ENCODE measurements at regions not wholly inside any gene's neighbourhood (a gene's known extent, or its start where the extent isn't known, plus 50 kb on each side); places are given as distances from the start of the nearest gene placed in this dataset.

- H3K36me3 ChIP-seq (ENCODE audit: control insufficient read depth in 1 of 2, insufficient read depth in 2 of 2, low read length in 2 of 2), result no peaks in the 10 kb centered on the region
- RAD21 ChIA-PET (ENCODE audit: low non-redundant PET in 1 of 2, low total read pairs in 2 of 2, uncharacterized antibody in 2 of 2, unreplicated experiment in 2 of 2), result no interaction called here
- intact Hi-C loops (cut with micrococcal nuclease), result no loop called here
- no TSS peak for BruUV-seq (replicated peaks)
- ATAC-seq (no peak), DNase-seq (ENCODE audit: low read depth, low spot score) (no peak)
- no peaks in the 10 kb centered on the region for H3K79me2 ChIP-seq (ENCODE audit: insufficient read depth, low read length)
- POLR2A ChIA-PET, result no interaction called here
- TF ChIP-seq ZFX (IDR thresholded peaks at IDR 0.05) (no peak), JUND (IDR thresholded peaks at IDR 0.05) (no peak), ZBTB33 (IDR thresholded peaks at IDR 0.05; ENCODE audit: extremely low read depth, insufficient replicate concordance, low read length) (no peak), CTCF (IDR thresholded peaks at IDR 0.05 in 2 of 3, conservative IDR thresholded peaks at IDR 0.05 in 1 of 3; ENCODE audit: borderline replicate concordance in 1 of 3, insufficient read depth in 1 of 3, low read depth in 2 of 3, low read length in 2 of 3) (no peak), YY1 (IDR thresholded peaks at IDR 0.05; ENCODE audit: extremely low read depth, insufficient replicate concordance, low read depth, low read length) (no peak), EZH2phosphoT487 (IDR thresholded peaks at IDR 0.05; ENCODE audit: borderline replicate concordance) (no peak), POLR2AphosphoS5 (IDR thresholded peaks at IDR 0.05; ENCODE audit: low read depth, low read length) (no peak), SIN3A (IDR thresholded peaks at IDR 0.05; ENCODE audit: low read depth) (no peak), SP1 (IDR thresholded peaks at IDR 0.05; ENCODE audit: low read depth) (no peak), MAX (IDR thresholded peaks at IDR 0.05) (no peak), REST (IDR thresholded peaks at IDR 0.05; ENCODE audit: low read depth) (no peak)
- no peak overlapping the region for H3K9ac ChIP-seq (ENCODE audit: low read length)
- CTCF ChIA-PET, result no interaction called here
- H2AFZ ChIP-seq (ENCODE audit: low read depth, low read length, poor library complexity, severe bottlenecking), result no peak overlapping the region
- H4K20me1 ChIP-seq (ENCODE audit: insufficient read depth), result no peaks in the 10 kb centered on the region
- H3K4me1 ChIP-seq (ENCODE audit: control insufficient read depth in 1 of 2, insufficient read depth in 2 of 2, low read length in 2 of 2), result peaks cover 0 to 4% of the 10 kb centered on the region in 2 experiments; a peak in 1 of 4 replicates
- H3K9me2 ChIP-seq (ENCODE audit: insufficient read depth), result no peaks in the 10 kb centered on the region
- no peaks in the 10 kb centered on the region for H3K27me3 ChIP-seq (ENCODE audit: insufficient read depth, low read length)
- H3K4me2 ChIP-seq (ENCODE audit: low read length), result no peak overlapping the region
- no peaks in the 10 kb centered on the region; a peak in 1 of 4 replicates for H3K9me3 ChIP-seq (ENCODE audit: control insufficient read depth in 1 of 2, insufficient read depth in 1 of 2, low read depth in 1 of 2, low read length in 2 of 2)
- no peak overlapping the region for H3K27ac ChIP-seq (ENCODE audit: low read depth, low read length)
- no peak overlapping the region for H3K4me3 ChIP-seq (replicated peaks in 1 of 2; ENCODE audit: low read depth in 1 of 2, low read length in 2 of 2)
Measured at GRCh38 chr11:70532731-70533130, 134.4 kb downstream of the CTTN start.
